ENCODE measurements at regions not wholly inside any gene's neighbourhood (a gene's known extent, or its start where the extent isn't known, plus 50 kb on each side); places are given as distances from the start of the nearest gene placed in this dataset.

- no peaks in the 10 kb centered on the region for H3K27me3 ChIP-seq
- DNase-seq (ENCODE audit: low spot score) = no peak
- no peaks in the 10 kb centered on the region for H3K9me2 ChIP-seq (replicated peaks; ENCODE audit: insufficient read depth)
- no peaks in the 10 kb centered on the region for H3K4me1 ChIP-seq (ENCODE audit: insufficient read depth)
- 76% methylated on average over 2 of the region's 2 CpGs for WGBS (ENCODE audit: low lambda C conversion rate, missing lambda C conversion rate)
- H3K36me3 ChIP-seq (replicated peaks; ENCODE audit: insufficient read depth, low read depth) = no peaks in the 10 kb centered on the region
- no peak overlapping the region for H3K4me3 ChIP-seq
- H3K27ac ChIP-seq = no peak overlapping the region
- no peaks in the 10 kb centered on the region for H3K9me3 ChIP-seq (ENCODE audit: low read depth)
- no peak overlapping the region for H3K4me2 ChIP-seq
- H3K79me2 ChIP-seq = no peaks in the 10 kb centered on the region
- H4K20me1 ChIP-seq (ENCODE audit: insufficient read depth, poor library complexity, severe bottlenecking) = no peaks in the 10 kb centered on the region
- no peak for TF ChIP-seq EZH2phosphoT487 (IDR thresholded peaks at IDR 0.05; ENCODE audit: low read depth, severe bottlenecking, unreplicated experiment)
- TF ChIP-seq CTCF (IDR thresholded peaks at IDR 0.05; ENCODE audit: poor library complexity) = no peak
- TF ChIP-seq EZH2 (IDR thresholded peaks at IDR 0.05; ENCODE audit: borderline replicate concordance) = no peak
- H2AFZ ChIP-seq = no peak overlapping the region
These were observed 353.1 kb downstream of the CMPK2 start for GRCh38 chr2:6512589-6512988.

- Histone ChIP-seq H3K4me1 (ENCODE audit: insufficient read depth) (no peaks in the 10 kb centered on the region), H3K36me3 (replicated peaks; ENCODE audit: insufficient read depth, low read depth) (no peaks in the 10 kb centered on the region), H3K9me3 (ENCODE audit: low read depth) (no peaks in the 10 kb centered on the region), H4K20me1 (ENCODE audit: insufficient read depth, poor library complexity, severe bottlenecking) (no peaks in the 10 kb centered on the region), H3K79me2 (no peaks in the 10 kb centered on the region), H2AFZ (no peak overlapping the region), H3K4me2 (no peak overlapping the region), H3K27ac (no peak overlapping the region), H3K9me2 (replicated peaks; ENCODE audit: insufficient read depth) (no peaks in the 10 kb centered on the region), H3K27me3 (no peaks in the 10 kb centered on the region), H3K4me3 (no peak overlapping the region)
- 77% methylated on average over 6 of the region's 6 CpGs for WGBS (ENCODE audit: low lambda C conversion rate, missing lambda C conversion rate)
- TF ChIP-seq EZH2phosphoT487 (IDR thresholded peaks at IDR 0.05; ENCODE audit: low read depth, severe bottlenecking, unreplicated experiment) (no peak), CTCF (IDR thresholded peaks at IDR 0.05; ENCODE audit: poor library complexity) (no peak), EZH2 (IDR thresholded peaks at IDR 0.05; ENCODE audit: borderline replicate concordance) (no peak)
- DNase-seq (ENCODE audit: low spot score) = no peak
These were observed 349.0 kb downstream of the CMPK2 start for GRCh38 chr2:6516674-6517073.

- TF ChIP-seq CTCF (IDR thresholded peaks at IDR 0.05; ENCODE audit: poor library complexity) (no peak), EZH2phosphoT487 (IDR thresholded peaks at IDR 0.05; ENCODE audit: low read depth, severe bottlenecking, unreplicated experiment) (no peak), EZH2 (IDR thresholded peaks at IDR 0.05; ENCODE audit: borderline replicate concordance) (no peak)
- H3K27ac ChIP-seq = no peak overlapping the region
- H3K79me2 ChIP-seq = no peaks in the 10 kb centered on the region
- DNase-seq (ENCODE audit: low spot score) = no peak
- no peak overlapping the region for H3K4me2 ChIP-seq
- 80% methylated on average over 1 of the region's 1 CpG for WGBS (ENCODE audit: low lambda C conversion rate, missing lambda C conversion rate)
- no peaks in the 10 kb centered on the region for H3K36me3 ChIP-seq (replicated peaks; ENCODE audit: insufficient read depth, low read depth)
- H3K4me1 ChIP-seq (ENCODE audit: insufficient read depth) = no peaks in the 10 kb centered on the region
- no peaks in the 10 kb centered on the region for H4K20me1 ChIP-seq (ENCODE audit: insufficient read depth, poor library complexity, severe bottlenecking)
- no peaks in the 10 kb centered on the region for H3K9me2 ChIP-seq (replicated peaks; ENCODE audit: insufficient read depth)
- H3K27me3 ChIP-seq = no peaks in the 10 kb centered on the region
- H2AFZ ChIP-seq = no peak overlapping the region
- no peak overlapping the region for H3K4me3 ChIP-seq
- no peaks in the 10 kb centered on the region for H3K9me3 ChIP-seq (ENCODE audit: low read depth)
These were observed 347.3 kb downstream of the CMPK2 start for GRCh38 chr2:6518361-6518760.

- Histone ChIP-seq H3K79me2 (no peaks in the 10 kb centered on the region), H3K27ac (no peak overlapping the region), H3K4me1 (ENCODE audit: insufficient read depth) (peaks cover 19% of the 10 kb centered on the region), H3K9me3 (ENCODE audit: low read depth) (no peaks in the 10 kb centered on the region), H3K4me3 (no peak overlapping the region), H2AFZ (no peak overlapping the region), H3K9me2 (replicated peaks; ENCODE audit: insufficient read depth) (no peaks in the 10 kb centered on the region), H4K20me1 (ENCODE audit: insufficient read depth, poor library complexity, severe bottlenecking) (no peaks in the 10 kb centered on the region), H3K36me3 (replicated peaks; ENCODE audit: insufficient read depth, low read depth) (no peaks in the 10 kb centered on the region), H3K4me2 (no peak overlapping the region), H3K27me3 (no peaks in the 10 kb centered on the region)
- no peak for TF ChIP-seq EZH2 (IDR thresholded peaks at IDR 0.05; ENCODE audit: borderline replicate concordance)
- no peak for TF ChIP-seq CTCF (IDR thresholded peaks at IDR 0.05; ENCODE audit: poor library complexity)
- no peak for TF ChIP-seq EZH2phosphoT487 (IDR thresholded peaks at IDR 0.05; ENCODE audit: low read depth, severe bottlenecking, unreplicated experiment)
- WGBS (ENCODE audit: low lambda C conversion rate, missing lambda C conversion rate) = 63% methylated on average over 9 of the region's 9 CpGs
- no peak for DNase-seq (ENCODE audit: low spot score)
These were observed 342.2 kb downstream of the CMPK2 start for GRCh38 chr2:6523476-6523875.

Measured in hepatocyte (in vitro differentiated cells).